ENCODE measurements at regions not wholly inside any gene's neighbourhood (a gene's known extent, or its start where the extent isn't known, plus 50 kb on each side); places are given as distances from the start of the nearest gene placed in this dataset.

- no peak for TF ChIP-seq YY1 (IDR thresholded peaks at IDR 0.05; ENCODE audit: low read depth, low read length)
These were observed 99.9 kb upstream of the ZNF618 start (continued) for GRCh38 chr9:113776194-113776593.
